ENCODE measurements at regions not wholly inside any gene's neighbourhood (a gene's known extent, or its start where the extent isn't known, plus 50 kb on each side); places are given as distances from the start of the nearest gene placed in this dataset.

DNA sequence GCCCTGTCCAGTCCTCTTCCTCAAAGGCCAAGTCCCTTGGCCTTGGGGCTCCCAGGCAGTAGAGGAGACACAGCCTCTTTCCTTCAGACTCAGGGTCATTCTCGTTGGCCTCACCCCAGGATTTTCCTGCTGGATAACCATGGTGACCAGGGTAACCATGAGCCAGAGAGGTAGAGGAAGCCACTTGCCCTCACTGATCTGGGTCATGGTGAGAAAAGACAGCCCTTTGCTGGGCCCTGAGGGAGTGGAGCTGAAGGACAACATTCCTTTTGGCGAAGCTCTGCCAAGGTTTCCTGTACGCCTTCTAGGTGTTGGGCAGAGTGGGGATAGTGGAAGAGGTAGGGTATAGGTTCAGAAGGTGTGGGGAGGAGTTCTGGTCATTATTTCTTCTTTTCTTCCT is 53.1 kb upstream of the WNT4 start:
- Histone ChIP-seq H3K27me3 (ENCODE audit: control insufficient read depth, insufficient read depth, low read length) (peaks cover 1% of the 10 kb centered on the region), H3K4me3 (ENCODE audit: low read depth, low read length) (no peak overlapping the region), H3K36me3 (ENCODE audit: control insufficient read depth, insufficient read depth, low read length) (no peaks in the 10 kb centered on the region)
- TF ChIP-seq, protein P1, sequence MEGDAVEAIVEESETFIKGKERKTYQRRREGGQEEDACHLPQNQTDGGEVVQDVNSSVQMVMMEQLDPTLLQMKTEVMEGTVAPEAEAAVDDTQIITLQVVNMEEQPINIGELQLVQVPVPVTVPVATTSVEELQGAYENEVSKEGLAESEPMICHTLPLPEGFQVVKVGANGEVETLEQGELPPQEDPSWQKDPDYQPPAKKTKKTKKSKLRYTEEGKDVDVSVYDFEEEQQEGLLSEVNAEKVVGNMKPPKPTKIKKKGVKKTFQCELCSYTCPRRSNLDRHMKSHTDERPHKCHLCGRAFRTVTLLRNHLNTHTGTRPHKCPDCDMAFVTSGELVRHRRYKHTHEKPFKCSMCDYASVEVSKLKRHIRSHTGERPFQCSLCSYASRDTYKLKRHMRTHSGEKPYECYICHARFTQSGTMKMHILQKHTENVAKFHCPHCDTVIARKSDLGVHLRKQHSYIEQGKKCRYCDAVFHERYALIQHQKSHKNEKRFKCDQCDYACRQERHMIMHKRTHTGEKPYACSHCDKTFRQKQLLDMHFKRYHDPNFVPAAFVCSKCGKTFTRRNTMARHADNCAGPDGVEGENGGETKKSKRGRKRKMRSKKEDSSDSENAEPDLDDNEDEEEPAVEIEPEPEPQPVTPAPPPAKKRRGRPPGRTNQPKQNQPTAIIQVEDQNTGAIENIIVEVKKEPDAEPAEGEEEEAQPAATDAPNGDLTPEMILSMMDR (IDR thresholded peaks at IDR 0.05; ENCODE audit: insufficient read depth, low read depth, low read length) = no peak
- ChIA-PET CTCF (interaction anchor here (1.2 to 1.6 kb wide), 2 partner anchors 10 to 21 kb away, joined by 3 read pairs; no protein-coding TSS in a partner anchor), POLR2A (interaction anchor here (0.7 kb wide), 1 partner anchor 12 kb away, joined by 13 read pairs; no protein-coding TSS in a partner anchor)
- DNase-seq (ENCODE audit: low read depth) = no peak

DNA sequence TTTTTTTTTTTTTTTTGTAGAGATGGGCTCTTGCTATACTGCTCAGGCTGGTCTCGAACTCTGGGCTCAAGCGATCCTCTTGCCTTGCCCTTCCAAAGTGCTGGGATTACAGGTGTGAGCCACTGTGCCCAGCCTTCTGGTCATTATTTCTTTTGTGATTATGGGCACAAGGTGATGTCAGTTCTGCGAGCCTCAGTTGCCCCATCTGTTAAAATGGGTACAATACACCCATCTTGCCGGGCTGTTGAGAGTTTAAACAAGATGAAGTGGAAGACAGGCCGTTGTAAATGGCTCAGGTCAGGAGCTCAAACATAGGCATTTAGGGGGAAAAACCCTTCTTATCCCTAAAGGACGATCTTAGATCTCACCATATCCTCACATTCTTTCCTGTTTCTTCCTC is 53.7 kb upstream of the WNT4 start:
- Histone ChIP-seq H3K4me3 (ENCODE audit: low read depth, low read length) (no peak overlapping the region), H3K36me3 (ENCODE audit: control insufficient read depth, insufficient read depth, low read length) (no peaks in the 10 kb centered on the region), H3K27me3 (ENCODE audit: control insufficient read depth, insufficient read depth, low read length) (peaks cover 1% of the 10 kb centered on the region)
- DNase-seq (ENCODE audit: low read depth) = no peak
- TF ChIP-seq, protein P1 (IDR thresholded peaks at IDR 0.05; ENCODE audit: insufficient read depth, low read depth, low read length) = no peak
- CTCF ChIA-PET = interaction anchor here (1.2 to 1.6 kb wide), 2 partner anchors 10 to 20 kb away, joined by 3 read pairs; no protein-coding TSS in a partner anchor
- POLR2A ChIA-PET = interaction anchor here (0.7 kb wide), 1 partner anchor 11 kb away, joined by 13 read pairs; no protein-coding TSS in a partner anchor

DNA sequence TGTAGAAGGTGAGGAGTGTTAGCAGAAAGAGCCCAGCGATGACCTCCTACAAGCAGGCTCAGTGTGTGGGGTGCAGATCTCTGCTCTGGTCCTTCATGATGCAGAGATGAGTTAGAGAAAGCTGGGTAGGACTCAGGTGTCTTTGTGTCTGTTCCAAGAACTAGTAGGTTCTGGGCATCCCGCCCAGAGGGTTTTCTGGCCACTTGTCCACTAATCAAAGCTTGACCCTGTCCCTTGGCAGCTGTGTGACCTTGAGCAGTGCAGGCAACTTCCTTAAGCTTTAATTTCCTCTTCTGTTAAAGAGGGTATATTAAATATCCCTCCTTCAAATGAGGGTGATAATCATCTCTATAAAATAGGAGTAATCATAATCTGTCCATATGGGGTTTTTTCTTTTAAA is 54.7 kb upstream of the WNT4 start:
- H3K36me3 ChIP-seq (ENCODE audit: control insufficient read depth, insufficient read depth, low read length) = no peaks in the 10 kb centered on the region
- H3K27me3 ChIP-seq (ENCODE audit: control insufficient read depth, insufficient read depth, low read length) = peaks cover 1% of the 10 kb centered on the region
- TF ChIP-seq, protein P1 (IDR thresholded peaks at IDR 0.05; ENCODE audit: insufficient read depth, low read depth, low read length) = no peak
- no peak overlapping the region for H3K4me3 ChIP-seq (ENCODE audit: low read depth, low read length)
- no peak for DNase-seq (ENCODE audit: low read depth)
- ChIA-PET POLR2A (no interaction called here), CTCF (no interaction called here)

DNA sequence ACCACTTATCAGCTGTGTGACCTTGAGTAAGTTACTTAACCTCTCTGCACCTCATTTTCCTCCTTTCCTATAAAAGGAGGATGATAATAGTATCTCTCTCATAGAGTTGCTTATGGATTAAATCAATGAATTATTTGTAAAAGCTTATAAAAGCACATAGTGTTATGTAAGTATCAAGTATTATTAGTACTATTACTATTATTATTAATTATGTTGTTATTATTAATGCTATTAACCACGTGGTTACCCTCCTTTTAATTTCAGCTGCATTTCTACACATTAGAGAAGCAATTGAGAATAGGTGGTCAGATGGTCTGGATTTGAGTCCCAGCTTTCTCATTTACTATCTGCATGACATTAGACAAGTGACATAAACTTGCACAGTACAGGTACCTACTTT is 58.1 kb upstream of the WNT4 start:
- POLR2A ChIA-PET = no interaction called here
- Histone ChIP-seq H3K36me3 (ENCODE audit: control insufficient read depth, insufficient read depth, low read length) (no peaks in the 10 kb centered on the region), H3K27me3 (ENCODE audit: control insufficient read depth, insufficient read depth, low read length) (peaks cover 7% of the 10 kb centered on the region), H3K4me3 (ENCODE audit: low read depth, low read length) (no peak overlapping the region)
- DNase-seq (ENCODE audit: low read depth) = no peak
- TF ChIP-seq, protein P1 (IDR thresholded peaks at IDR 0.05; ENCODE audit: insufficient read depth, low read depth, low read length) = no peak
- CTCF ChIA-PET = interaction anchor here (1.2 kb wide), 1 partner anchor 10 kb away, joined by 3 read pairs; no protein-coding TSS in a partner anchor

DNA sequence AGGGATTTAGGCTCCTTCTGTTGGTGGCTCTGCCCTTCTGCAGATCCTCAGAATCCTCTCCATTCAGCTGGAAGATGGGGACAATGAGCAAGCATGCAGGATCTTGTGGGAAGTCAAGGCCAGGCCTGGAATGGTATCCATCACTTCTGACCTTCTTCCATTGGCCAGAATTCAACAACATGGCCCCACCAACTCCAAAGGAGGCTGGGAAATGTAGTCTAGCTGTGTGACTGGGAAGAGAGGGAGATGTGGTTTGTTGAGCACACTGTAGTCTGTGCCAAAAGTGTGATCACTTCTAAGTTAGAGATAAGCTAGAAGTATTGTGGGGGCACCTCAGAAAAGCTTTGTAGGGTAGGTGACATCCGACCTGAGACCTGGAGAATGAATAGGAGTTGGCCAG is 60.4 kb upstream of the WNT4 start:
- Histone ChIP-seq H3K27me3 (ENCODE audit: control insufficient read depth, insufficient read depth, low read length) (peaks cover 9% of the 10 kb centered on the region), H3K4me3 (ENCODE audit: low read depth, low read length) (no peak overlapping the region), H3K36me3 (ENCODE audit: control insufficient read depth, insufficient read depth, low read length) (no peaks in the 10 kb centered on the region)
- ChIA-PET POLR2A (no interaction called here), CTCF (interaction anchor here (1.1 to 1.3 kb wide), 2 partner anchors 10 to 178 kb away, joined by 3 to 4 read pairs; no protein-coding TSS in a partner anchor)
- TF ChIP-seq, protein P1 (IDR thresholded peaks at IDR 0.05; ENCODE audit: insufficient read depth, low read depth, low read length) = no peak
- DNase-seq (ENCODE audit: low read depth) = no peak

Data from BJ (cell line).